GM21447 (cell line): ENCODE measurements at regions not wholly inside any gene's neighbourhood (a gene's known extent, or its start where the extent isn't known, plus 50 kb on each side); places are given as distances from the start of the nearest gene placed in this dataset.

Experiments used
- ATAC-seq: cut with Tn5 transposase; IDR thresholded peaks from one replicate; pipeline ENCODE4 v1.9.1; 2021; ENCODE audit not compliant: unreplicated experiment

DNA sequence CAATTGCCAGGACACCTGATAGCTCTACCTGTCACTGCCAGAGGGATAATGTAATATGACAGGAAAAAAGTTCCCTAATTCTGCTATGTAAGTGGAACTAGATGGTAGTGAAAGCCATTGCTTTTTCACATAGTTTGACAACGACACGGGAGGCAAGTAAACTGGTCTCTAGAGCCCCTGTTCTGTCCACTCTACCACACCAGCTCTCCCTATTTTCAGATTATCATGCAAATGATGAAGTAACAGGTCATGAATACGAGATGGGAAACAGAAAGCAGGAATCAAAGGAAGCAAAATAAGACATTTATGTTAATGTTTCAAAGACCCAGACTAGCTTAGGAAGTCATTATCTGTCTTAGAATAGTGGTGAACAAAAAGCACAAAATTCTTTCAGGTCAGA is 56.2 kb downstream of the TAF11L14 start:
- ATAC-seq, result no peak

DNA sequence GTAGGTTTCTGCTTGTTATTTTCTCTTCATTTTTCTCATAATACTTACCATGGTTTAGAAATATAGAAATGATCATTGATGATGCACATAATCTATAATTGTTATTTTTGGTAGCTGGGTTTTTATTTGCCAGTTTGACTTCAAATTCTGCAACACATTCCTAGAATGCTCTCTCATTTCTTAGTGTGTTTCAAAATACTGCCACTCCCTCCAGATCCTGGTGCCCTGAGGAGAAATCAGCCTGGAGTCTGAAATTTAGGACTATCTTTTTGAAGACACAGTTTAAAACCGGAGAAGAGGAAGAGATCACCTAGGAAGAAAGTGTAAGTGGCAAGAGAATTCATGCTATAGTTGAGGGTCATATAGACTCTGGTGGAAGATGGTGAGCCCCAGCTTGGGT is 57.5 kb downstream of the TAF11L14 start:
- ATAC-seq, result no peak

DNA sequence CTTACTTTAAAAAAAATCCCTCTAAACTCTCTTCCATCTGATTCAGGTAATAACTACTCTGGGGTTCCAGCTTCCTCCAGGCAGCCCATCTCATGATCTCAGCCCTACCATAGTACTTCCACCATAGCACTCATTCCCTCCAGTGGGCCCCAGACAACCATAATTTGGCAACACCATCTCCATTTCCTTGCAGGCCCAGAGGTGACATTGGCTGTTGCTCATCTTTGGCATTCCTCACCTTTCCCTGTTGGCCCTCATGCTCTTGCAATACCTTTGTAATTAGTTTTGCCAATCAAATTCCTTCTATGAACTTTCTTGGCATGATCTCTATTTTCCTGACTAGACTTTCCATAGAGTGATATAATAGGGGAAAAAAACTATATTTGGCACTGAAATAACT is 60.1 kb downstream of the TAF11L14 start:
- ATAC-seq, result no peak

- ATAC-seq, result no peak
Observed at GRCh38 chr5:17694914-17695313, 60.7 kb downstream of the TAF11L14 start.

- no peak for ATAC-seq
Observed at GRCh38 chr5:17696627-17697026, 62.4 kb downstream of the TAF11L14 start.

DNA sequence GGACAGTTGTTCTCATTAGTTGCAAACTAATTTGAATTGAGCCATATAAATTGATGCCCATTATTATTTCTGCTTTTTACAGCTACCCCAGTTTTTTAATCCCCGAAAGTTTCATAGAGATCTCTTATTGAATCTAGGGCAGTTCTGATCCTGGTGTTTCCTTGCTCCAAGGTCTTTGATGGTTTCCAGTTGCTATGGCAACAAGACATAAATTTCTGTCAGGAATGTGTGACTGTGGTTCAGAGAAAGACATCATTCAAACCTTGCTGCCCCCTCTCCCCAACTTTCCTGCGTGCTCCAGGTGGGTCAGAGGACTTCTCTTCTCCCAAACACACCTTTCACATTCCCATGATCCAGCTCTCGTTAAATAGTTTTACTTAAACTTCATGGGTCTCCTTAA is 63.4 kb downstream of the TAF11L14 start:
- no peak for ATAC-seq

DNA sequence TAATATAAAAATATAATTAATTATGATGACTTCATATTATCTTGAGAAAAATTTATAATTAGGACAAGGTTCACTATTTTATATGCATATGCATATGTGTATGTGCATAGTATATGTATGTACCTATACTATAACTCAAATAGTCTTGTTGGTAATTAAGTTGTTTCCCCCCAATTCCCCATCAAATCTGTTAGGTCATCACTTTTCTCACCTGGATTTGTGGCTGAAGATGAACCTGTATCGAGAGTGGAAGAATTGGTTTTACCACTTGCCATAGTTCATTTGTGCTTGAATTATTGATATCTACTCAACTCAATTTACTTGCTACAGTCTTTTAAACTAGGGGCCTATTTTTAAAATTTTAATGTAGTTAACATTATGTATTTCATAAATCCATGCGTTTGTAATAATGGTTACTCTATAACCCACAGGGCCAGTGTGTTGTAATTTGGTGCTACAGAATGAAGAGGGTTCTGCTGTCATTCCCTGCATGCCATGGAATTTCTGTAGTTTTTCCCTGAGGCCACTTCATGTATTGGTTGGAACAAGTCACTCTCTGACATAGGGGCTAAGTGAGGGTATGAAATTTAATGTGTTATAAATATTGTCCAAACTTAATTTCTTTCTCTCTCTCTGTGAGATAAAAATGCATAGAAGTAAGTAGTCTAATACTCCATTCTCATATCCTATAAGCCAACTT is 74.9 kb downstream of the TAF11L14 start:
- no peak for ATAC-seq

- no peak for ATAC-seq
Observed at GRCh38 chr5:17713301-17713700, 79.0 kb downstream of the TAF11L14 start.

DNA sequence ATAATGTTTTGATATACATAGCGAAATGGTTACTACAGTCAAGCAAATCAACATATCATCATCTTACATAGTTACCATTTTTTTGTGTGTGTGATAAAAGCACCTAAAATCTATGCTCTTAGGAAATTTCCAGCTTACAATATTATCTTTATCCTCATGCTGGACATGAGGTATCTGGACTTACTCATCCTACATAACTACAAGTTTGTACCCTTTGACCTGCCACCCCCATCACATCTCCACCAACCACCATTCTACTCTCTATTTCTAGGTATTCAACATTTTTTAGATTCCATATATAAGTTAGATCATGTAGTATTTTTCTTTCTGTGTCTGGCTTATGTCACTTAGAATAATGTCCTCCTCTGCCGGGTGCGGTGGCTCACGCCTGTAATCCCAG is 79.9 kb downstream of the TAF11L14 start:
- ATAC-seq, result no peak

DNA sequence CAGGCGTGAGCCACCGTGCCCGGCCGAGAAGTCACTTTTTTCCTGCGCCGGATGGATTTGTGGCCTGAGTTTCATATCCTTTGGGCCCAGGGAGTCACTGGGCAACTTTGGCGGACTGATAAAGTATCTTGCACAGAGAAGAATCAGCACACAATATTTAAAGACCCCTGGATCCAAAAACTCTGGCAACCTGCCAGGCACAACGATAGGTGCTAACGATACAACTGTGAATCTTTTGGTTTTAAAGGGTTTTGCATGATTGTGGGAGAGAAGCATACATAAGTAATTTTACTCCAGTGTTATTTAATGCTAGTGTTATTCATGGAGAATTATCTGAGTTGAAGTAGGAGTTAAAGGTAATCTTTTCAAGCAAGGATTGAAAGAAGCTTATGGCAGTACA is 85.3 kb downstream of the TAF11L14 start:
- ATAC-seq, result no peak

DNA sequence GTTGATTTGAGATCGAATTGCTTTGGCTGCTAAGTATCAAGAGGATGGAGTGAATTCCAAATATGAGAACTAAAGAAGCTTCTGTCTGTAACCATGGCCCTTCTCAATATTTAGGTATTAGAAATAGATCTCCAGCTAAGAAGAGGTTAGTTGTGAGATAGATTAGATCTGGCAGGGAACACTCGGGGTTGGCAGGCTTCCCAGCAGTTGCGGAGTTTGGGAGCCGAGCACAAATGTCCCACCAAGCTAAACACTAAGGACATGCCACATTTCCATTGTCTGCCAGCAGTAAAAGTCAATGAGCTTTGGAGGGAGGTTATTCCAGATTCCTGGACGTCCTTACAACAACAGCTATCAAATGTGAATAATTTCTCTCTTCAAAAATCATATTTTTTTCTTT is 85.8 kb downstream of the TAF11L14 start:
- no peak for ATAC-seq

DNA sequence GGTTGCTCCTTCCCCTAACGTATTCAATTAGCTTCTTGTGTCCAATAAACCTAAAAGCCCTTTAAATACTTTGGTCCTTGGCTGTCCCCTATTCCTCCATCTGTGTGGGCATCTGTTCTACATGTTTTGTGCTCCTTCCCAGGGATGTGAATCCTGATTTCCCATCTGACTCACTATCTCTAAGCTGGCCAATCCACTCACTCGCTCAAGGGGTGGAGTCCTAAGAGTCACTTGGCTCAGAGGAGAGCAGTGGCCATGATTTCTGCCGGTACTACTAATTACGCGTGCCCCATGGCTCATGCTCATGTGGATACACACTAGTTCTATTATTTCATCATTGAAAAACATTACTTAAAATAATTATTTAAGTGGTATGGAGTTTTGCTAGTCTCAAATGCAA is 89.6 kb downstream of the TAF11L14 start:
- ATAC-seq, result no peak

DNA sequence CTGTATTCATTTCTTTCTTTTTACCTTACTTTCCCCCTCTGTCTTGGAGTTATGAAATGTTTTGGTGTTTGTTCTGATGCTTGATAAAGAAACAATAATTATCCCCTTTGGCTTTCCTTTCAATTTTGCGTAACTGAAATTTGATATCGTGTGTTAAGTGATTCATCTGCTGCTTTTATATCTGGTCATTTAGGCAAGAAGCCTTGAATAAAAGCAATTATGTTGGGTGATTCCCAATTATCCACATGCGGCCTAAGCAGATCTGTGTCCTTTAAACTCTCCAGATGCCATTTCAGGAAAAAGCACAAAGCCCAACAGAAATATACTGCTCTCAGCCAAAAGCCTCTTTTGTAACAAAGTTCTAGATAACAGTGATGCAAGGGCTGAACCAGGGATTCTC is 92.8 kb downstream of the TAF11L14 start:
- no peak for ATAC-seq

DNA sequence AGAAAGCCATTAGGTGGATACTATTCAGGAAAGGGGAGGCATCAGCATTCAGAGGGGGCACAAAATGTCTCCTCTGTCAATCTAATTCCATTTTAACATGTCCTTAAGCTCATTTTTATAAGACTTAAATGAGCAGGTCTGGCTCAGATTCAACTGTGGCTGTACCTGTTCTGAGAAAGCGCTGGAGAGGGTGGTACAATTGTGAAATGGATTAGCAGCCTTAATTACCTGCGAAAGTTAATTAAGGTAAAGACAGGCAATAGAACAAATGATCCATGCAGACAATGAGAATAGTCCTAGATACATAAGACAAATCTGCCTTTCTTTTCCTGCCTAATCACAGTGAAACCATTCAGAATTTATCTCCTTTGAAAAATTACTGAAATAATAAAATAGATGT is 96.2 kb downstream of the TAF11L14 start:
- no peak for ATAC-seq

GRCh38 chr5:17732351-17732923 is 98.2 kb downstream of the TAF11L14 start:
- ATAC-seq, result no peak

DNA sequence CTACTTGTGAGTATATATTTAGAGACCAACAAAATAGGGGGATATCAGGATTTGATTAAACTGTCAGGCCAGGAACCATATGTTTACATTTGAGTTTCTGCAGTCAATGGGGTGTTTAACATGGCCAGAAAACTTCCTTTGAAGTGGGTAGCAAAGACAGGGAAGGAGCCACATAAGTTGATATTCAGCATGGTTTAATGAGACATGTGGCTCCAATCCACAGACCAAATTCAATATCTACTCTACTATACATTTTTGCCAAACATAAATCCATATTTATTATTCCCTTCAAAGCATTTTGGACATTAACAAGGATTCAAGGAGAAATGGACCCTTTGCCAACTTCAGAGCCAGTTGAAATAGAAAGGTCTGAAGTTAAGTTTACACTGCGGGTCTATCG is 99.8 kb downstream of the TAF11L14 start:
- ATAC-seq, result no peak

GRCh38 chr5:17735761-17736160 is 101.5 kb downstream of the TAF11L14 start:
- no peak for ATAC-seq

DNA sequence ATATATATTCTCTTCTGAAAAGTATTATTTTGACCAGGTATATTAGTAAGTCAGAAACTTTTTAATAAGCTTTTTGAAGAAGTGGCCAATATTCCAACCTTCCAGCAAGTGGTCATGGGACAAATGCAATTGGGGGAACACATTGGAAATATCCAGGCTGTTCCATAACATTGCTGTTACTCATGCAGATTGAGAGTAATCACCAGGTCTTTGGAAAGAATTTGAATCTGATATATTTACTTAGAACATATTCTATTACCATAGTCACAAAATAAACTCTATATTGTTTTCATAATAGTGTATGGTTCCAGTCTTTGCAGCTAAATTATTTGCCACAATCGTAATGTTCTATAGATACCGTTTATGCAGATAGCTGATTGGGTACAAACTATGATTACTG is 102.8 kb downstream of the TAF11L14 start:
- no peak for ATAC-seq

GRCh38 chr5:17738446-17738845 is 104.2 kb downstream of the TAF11L14 start:
- ATAC-seq, result no peak

DNA sequence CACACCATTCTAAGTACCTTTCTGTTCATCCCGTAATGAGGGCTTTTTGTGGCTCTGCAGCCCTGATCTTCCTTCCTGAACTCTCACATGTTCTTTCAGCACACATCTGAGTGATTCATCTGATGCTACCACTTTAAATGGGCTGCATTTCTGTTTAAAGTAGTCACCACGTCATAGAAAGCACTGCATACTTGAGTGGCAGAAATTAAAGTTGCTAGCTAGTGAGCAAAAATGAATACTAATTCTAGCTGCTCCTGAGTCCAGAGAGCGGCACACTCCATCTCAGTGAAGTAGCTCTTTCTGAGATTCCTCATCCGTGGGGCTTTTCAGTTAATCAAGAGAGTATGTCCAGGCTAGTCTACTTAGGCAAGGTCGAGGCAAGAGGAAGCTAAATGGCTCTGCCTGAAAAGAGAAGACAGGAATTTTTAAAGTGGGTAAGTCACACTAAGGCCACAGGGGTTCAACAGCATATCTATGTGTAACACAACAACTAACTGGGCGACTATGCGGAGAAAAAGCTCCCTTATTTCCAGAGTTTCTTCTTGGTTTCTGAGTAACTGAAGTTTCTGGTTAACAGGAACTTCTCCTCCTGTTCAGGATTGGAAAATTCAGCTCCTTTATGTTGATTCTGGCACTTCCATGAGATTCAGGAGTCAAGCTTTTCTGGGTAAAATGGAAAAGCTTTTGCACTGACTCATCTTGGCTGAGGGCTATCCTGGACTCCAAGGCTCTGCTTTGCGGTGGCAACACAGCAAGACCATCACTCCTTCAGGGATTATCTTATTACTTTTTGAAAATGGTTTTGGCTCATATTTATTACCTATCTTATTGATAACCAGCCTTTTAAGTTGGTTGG is 109.5 kb downstream of the TAF11L14 start:
- no peak for ATAC-seq

DNA sequence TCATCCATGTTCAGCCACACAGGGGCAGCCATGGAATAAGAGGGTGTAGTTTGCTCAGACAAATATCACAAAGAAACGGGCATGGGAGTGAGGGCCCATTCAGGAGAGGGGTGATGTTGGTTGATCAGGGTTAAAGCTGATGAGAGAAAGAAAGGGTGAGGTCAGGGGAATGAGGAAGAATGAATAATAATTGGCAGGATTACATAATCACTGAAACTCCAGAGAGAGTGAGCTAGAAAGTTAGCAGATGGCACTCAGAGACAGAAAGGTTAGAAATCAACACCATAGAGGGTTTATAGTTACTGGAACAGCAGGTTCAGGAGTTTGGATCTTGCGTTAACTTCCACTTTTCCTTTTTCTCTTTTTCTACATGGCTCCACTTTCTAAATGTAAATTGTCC is 113.9 kb downstream of the TAF11L14 start:
- no peak for ATAC-seq

- ATAC-seq, result no peak
Observed at GRCh38 chr5:17748941-17749340, 114.7 kb downstream of the TAF11L14 start.
